ENCODE measurements at regions not wholly inside any gene's neighbourhood (a gene's known extent, or its start where the extent isn't known, plus 50 kb on each side); places are given as distances from the start of the nearest gene placed in this dataset.

DNA sequence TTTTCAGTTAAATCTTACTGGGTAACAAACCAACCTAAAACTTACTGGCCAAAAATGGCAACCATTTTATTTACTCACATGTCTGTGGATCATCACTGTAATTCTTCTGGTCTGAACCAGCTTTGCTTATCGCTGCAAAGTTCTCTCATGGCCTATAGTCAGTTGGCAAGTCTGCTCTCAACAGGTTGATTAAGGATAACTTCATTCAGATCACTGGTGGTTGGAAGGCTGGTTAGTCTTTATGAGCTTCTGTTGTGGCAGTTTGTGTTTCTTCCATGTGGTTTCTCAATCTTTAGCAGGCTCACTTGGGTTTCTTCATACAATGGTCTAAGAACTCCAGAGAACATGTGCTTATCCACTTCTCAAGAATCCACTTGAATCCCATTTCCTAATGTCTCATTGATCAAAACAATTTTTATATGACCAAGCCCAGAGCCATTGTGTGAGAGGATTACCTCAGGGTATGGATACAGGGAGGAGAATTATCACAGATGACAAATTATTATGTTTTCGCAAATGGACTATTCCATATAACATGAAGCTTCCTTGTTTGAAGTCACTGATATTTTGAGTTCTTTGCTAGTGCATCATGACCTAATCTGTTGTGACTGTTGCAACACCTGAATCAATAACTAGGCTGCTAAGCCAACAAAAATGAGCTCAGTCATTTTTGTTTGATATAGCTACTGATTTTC lies 155.4 kb upstream of the BMP2 start:
- no peak for DNase-seq

GRCh38 chr20:6606651-6607050 lies 160.8 kb upstream of the BMP2 start:
- DNase-seq: no peak

- DNase-seq: no peak
Observed at GRCh38 chr20:6605055-6605935, 162.2 kb upstream of the BMP2 start.

DNA sequence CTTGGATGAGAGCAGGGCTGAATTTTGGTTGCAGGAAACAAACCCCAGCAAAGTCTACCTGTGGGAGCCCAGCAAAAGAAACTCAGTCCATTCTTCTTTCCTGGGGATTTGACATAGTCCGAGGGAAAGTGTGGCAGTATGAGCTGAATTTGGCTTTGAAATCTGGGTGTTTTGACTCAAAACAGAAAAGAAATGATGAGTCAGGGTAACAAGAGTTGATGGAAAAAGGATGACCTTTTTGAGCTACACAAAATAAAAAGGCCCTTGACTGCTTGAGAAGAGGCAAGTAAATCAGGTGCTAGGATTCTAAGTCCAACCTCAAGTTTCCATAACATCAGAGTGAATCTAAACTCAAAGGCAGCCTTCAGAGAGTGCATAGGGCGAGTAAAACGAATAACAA lies 163.3 kb upstream of the BMP2 start:
- DNase-seq: no peak

DNA sequence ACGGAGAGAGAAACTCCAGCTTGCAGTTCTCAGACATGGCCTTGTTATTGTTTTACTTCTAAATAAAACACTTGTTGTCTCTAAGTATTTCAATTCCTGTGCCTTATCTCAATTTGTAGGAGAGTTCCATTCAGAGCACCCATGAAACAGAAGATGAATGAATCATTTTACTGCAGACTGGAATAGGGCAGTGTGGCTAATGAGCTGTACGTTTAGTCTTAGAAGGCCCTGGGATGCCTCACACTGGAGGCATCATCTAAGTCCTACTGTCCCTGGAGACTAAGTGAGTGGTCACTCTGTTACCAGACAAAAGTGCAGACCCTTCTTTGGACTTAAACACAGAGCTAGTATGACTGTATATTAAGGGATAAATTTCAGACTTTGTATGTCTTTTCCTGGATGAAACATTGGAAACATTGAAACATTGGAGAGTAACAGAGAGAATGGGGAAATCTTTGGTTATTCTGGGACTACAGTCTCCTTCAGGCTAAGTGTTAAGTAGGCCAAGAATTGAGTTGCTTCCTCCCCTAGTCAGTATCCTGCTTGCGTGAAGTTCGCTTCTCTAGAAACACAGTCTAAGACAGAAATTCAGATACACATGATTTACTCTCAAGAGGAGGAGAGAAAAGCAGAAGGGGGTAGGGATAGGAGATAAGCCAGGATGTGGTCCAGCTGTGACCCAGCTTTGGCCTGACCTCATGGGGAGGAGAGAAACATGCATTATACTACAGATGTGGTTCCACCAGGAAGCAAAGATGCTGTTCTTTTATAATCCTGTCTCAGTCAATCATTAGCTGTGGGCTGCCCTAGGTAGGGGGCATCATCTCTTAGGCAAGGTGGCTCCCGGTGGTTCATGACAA lies 167.4 kb upstream of the BMP2 start:
- DNase-seq: no peak

DNA sequence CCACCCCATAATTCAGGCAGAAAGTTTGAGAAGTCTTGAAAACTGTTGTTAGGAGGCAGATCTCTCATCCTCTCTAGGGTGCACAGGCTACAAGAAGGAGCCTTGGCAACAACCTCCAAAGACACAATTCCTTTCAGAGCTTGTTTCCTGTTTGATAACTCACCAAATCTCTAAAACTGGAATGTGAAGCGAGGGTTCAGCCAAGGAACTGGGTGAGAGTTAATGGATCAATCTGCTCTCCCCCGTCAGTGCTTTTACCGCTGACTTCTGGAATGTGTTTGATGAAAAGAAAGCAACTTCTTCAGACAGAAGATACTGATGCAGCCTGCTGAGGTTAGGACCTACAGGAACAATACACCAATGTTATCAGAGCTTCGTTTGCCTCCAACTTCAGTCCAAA lies 171.8 kb upstream of the BMP2 start:
- no peak for DNase-seq

- DNase-seq: no peak
Observed at GRCh38 chr20:6590891-6591637, 176.4 kb upstream of the BMP2 start.

- peak; percentile 59 for DNase-seq
Observed at GRCh38 chr20:6588296-6588695, 179.2 kb upstream of the BMP2 start.

GRCh38 chr20:6583134-6583738 lies 184.2 kb upstream of the BMP2 start:
- DNase-seq: peak; percentile 2

- no peak for DNase-seq
Observed at GRCh38 chr20:6582449-6582848, 185.0 kb upstream of the BMP2 start.

- no peak for DNase-seq
Observed at GRCh38 chr20:6580486-6580885, 187.0 kb upstream of the BMP2 start.

- no peak for DNase-seq
Observed at GRCh38 chr20:6579824-6580223, 187.7 kb upstream of the BMP2 start.

- DNase-seq: no peak
Observed at GRCh38 chr20:6579417-6579816, 188.1 kb upstream of the BMP2 start.

DNA sequence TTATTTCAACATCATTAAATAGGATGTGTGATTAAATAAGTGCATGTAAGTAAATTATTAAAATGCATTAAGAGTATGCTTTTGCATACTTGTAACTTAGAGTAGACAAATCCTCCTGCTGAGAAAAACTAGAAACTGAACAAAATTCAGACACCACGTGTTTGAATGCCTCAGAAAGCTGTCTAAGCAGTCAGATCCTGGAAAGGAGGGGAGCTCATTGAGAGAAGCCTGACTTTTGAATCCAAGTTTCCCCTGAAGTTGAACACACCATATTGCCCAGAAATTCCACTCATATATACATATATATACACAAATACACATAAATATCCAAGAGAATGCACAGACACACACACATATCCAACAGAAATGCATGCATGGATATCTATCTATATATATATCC lies 190.0 kb upstream of the BMP2 start:
- no peak for DNase-seq

DNA sequence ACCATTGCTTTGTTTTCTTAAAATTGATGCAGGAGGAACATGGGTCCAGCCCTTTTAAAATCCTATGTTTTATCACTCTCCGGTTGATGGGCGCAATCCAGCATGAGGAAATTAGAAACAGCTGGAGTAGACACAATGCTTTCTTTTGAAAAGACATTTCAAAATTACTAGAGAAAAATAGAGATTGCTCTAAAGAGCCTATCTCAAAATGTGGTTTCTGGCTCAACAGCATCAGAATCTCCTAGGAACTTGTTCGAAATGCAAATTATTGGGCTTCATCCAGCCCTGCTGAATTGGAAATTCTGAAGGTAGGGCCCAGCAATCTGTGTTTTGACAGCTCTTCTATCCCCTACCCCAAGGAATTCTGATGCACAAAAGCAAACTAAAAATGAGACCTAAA lies 190.8 kb upstream of the BMP2 start:
- DNase-seq: no peak

- no peak for DNase-seq
Observed at GRCh38 chr20:6575912-6576401, 191.5 kb upstream of the BMP2 start.

GRCh38 chr20:6566821-6567220 lies 200.7 kb upstream of the BMP2 start:
- DNase-seq: no peak

GRCh38 chr20:6562111-6562510 lies 205.4 kb upstream of the BMP2 start:
- no peak for DNase-seq

GRCh38 chr20:6560978-6561377 lies 206.5 kb upstream of the BMP2 start:
- no peak for DNase-seq

- DNase-seq: no peak
Observed at GRCh38 chr20:6559791-6560190, 207.7 kb upstream of the BMP2 start.

DNA sequence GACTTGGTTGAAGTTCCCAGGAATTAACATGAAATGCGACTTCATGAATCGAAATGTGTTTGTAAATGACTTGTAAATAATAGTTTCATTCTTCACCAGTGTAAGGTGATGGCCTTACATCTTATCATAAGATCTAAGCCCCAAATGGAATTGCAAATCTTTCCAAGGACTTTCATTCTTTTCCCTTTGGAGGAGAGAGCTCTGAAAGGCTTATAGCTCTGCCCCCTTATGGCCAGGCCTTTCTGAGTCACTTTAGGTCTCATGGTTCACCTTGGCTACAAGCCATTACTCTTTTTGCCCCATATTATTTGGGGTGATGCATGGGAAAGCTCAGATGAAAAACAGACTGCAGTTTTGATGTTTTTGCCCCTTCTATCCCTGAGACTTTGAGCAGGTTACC lies 209.1 kb upstream of the BMP2 start:
- no peak for DNase-seq

Data from NCI-H1092 (cell line).